Suprapubic skin (tissue), 4 donors: ENCODE measurements at regions not wholly inside any gene's neighbourhood (a gene's known extent, or its start where the extent isn't known, plus 50 kb on each side); places are given as distances from the start of the nearest gene placed in this dataset.

Experiments
- EP300 ChIP-seq: sonication (generic); formaldehyde crosslinking; IDR thresholded peaks from one replicate; pipeline ENCODE4 v1.6.1; 2017; ENCODE audit warnings: antibody characterized with exemption
- POLR2AphosphoS5 ChIP-seq, 3 donors: sonication (generic); formaldehyde crosslinking; IDR thresholded peaks; one replicate each; pipeline ENCODE4 v1.6.1; 2017; ENCODE audit warnings: antibody characterized with exemption in 3 of 3
- TF ChIP-seq, protein P1 (sequence below), 2 donors: fragments of 200-600 bp in 1 of 2; fragments of 450-650 bp in 1 of 2; sonication (generic) in 1 of 2; IDR thresholded peaks; one replicate each; pipeline ENCODE4 v1.5.1; 2016 to 2019; ENCODE audit warnings: antibody characterized with exemption in 2 of 2, mild to moderate bottlenecking in 1 of 2, moderate library complexity in 1 of 2

DNA sequence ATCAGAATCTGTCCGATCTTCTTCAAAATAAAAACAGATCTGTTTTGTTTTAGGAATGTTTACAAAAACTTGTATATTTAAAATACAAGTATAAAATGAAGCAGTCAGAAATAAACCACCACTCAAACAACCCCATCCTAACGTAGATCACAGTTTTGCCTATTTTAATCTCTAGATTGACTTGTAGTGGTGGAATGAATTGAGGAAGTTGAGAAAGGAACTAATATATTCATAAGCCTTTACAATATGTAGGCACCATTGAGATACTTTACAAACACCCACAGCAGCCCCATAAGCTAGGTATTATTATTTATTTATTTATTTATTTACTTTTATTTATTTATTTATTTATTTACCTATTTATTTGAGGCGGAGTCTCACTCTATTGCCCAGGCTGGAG, 52.3 kb upstream of the KLF3 start:
- TF ChIP-seq, protein P1, sequence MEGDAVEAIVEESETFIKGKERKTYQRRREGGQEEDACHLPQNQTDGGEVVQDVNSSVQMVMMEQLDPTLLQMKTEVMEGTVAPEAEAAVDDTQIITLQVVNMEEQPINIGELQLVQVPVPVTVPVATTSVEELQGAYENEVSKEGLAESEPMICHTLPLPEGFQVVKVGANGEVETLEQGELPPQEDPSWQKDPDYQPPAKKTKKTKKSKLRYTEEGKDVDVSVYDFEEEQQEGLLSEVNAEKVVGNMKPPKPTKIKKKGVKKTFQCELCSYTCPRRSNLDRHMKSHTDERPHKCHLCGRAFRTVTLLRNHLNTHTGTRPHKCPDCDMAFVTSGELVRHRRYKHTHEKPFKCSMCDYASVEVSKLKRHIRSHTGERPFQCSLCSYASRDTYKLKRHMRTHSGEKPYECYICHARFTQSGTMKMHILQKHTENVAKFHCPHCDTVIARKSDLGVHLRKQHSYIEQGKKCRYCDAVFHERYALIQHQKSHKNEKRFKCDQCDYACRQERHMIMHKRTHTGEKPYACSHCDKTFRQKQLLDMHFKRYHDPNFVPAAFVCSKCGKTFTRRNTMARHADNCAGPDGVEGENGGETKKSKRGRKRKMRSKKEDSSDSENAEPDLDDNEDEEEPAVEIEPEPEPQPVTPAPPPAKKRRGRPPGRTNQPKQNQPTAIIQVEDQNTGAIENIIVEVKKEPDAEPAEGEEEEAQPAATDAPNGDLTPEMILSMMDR (IDR thresholded peaks at IDR 0.05) = no peak
- no peak for TF ChIP-seq POLR2AphosphoS5 (IDR thresholded peaks at IDR 0.05)
- no peak for TF ChIP-seq EP300
